C4-2B (cell line): ENCODE measurements at regions not wholly inside any gene's neighbourhood (a gene's known extent, or its start where the extent isn't known, plus 50 kb on each side); places are given as distances from the start of the nearest gene placed in this dataset.

ENCODE experiments used
- H3K27ac ChIP-seq: fragments of 450-650 bp; 2 replicates; pipeline ENCODE4 v1.5.1; 2017
- ZFX ChIP-seq: fragments of 450-650 bp; IDR thresholded peaks from 2 replicates; pipeline ENCODE4 v1.6.1; 2017
- TF ChIP-seq, protein P1 (sequence below): fragments of 450-650 bp; conservative IDR thresholded peaks from 2 replicates; pipeline ENCODE4 v1.5.1; 2017; ENCODE audit warnings: mild to moderate bottlenecking

DNA sequence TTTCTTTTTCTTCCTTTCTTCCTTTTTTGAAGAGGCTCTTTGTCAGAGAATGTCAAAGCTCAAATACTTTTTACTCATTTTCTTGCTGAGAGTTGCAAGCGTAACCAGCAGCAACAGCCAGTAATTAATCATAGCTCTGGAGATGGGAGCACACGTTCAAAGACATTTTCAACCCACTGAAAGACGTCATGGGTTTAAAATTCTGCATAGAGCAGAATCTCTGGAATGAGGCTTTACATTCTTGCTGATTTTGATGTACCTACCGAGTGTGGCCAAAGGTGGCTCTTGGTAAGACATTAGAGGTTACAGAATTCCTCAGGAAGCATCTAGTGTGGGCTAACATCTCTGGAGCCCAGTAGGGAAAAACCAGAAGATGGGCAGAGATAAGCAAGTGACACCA, 292.5 kb downstream of the MTX2 start:
- TF ChIP-seq ZFX = no peak
- TF ChIP-seq, protein P1, sequence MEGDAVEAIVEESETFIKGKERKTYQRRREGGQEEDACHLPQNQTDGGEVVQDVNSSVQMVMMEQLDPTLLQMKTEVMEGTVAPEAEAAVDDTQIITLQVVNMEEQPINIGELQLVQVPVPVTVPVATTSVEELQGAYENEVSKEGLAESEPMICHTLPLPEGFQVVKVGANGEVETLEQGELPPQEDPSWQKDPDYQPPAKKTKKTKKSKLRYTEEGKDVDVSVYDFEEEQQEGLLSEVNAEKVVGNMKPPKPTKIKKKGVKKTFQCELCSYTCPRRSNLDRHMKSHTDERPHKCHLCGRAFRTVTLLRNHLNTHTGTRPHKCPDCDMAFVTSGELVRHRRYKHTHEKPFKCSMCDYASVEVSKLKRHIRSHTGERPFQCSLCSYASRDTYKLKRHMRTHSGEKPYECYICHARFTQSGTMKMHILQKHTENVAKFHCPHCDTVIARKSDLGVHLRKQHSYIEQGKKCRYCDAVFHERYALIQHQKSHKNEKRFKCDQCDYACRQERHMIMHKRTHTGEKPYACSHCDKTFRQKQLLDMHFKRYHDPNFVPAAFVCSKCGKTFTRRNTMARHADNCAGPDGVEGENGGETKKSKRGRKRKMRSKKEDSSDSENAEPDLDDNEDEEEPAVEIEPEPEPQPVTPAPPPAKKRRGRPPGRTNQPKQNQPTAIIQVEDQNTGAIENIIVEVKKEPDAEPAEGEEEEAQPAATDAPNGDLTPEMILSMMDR = no peak

DNA sequence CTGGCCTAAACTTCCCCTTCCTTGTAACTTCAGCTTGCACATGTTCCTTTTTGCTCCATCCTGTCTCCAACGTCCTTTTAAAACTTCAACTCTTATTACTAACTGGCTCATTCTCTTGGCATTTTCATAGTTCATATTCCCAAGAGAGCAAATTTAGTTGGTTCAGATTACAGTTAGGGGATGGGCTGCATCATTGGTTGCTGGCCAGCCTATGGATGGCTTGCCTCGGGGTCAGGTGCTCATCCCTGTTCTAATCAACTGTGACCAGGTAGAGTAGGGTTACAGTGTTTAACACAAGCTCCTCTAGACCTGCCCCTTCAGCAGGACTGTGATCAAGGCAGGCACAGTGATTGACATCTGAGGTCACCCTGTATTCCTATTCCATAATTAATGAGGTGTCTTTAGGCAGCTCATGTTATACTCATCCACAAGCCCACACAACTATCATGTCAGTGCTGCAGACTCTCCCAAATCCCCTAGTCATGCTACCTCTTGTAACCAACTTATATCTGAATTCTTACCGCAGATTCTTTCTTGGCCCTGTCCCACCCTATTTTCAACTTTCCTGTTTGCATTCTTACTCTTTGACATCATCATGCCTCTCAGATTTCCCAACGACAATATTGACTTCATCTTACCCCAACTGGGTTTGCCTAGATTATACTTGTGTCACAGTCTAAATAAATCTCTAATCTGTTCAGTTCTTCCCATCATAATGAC, 293.3 kb downstream of the MTX2 start:
- no peak overlapping the region for H3K27ac ChIP-seq
- TF ChIP-seq, protein P1 = no peak
- no peak for TF ChIP-seq ZFX

More for the DNA sequence above, 292.5 kb downstream of the MTX2 start:
- H3K27ac ChIP-seq = no peak overlapping the region

DNA sequence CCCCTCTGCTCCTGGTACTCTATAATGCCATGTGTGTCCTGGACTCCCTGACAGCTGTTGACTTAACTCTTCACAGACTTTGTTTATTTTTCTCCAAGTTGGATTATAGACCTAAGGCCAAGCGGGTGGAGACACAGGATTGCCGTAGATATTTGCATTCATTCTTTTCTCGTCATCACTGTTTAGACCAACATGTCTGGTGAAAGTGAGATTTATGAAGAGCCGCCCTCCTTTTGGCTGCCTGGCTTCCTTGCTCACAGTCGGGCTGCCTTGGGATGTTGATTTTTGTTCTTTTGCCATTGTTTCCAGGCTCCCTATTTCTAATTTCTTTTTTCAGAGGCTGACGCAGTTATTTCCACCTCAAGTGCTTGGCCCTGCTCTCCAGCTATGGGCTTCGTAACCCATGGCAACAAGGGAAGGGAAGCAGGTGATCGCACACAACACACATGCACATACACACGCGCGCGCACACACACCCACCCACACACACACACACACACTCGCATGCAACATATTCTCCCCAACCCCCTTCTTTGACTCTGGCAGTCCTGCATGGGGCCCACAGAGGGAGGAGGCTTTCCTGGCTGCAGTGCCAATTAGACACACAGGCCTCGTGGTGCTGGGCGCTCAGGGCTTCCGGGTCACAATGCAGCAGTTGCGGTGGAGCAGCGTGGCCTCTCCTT, 296.5 kb downstream of the MTX2 start:
- H3K27ac ChIP-seq = no peak overlapping the region
- TF ChIP-seq, protein P1 = no peak
- TF ChIP-seq ZFX = no peak

DNA sequence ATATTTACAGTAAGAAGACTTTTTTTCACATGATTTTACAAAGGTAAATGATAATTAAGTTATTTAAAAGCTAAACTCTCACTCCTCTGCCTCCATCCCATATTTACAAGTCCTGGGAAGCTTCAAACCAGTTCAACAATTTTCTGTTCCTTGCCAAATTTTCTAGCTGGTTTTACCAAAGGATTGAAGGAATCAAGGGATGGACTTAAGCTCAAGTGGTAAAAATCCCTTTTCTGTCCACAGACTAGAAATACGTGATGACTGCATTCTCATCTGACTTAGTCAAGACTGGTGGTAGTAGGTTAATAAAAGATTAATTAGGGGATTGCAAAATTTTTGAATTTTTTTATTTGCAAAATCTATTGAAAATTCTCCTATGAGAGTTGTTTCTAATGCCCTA, 297.3 kb downstream of the MTX2 start:
- H3K27ac ChIP-seq = no peak overlapping the region
- no peak for TF ChIP-seq ZFX
- TF ChIP-seq, protein P1 = no peak

DNA sequence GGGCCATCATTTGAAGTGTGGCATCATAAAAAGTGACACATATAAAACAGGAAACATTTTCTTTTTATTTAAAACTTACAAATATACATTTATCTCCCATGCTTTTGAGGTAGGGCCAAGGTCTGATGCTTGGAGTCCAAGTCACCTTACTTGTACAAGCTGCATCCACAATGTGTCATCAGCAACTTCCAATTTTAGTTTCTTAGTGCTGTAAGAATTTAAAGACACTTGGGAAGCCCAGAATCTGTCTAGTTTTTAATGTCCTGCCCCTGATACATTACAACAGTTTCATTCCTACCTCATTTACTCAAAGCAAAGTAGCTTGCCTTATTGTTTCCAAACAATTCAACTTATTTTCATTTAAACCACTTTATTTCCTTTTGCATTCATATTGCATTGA, 297.7 kb downstream of the MTX2 start:
- TF ChIP-seq ZFX = no peak
- TF ChIP-seq, protein P1 = no peak
- H3K27ac ChIP-seq = no peak overlapping the region

DNA sequence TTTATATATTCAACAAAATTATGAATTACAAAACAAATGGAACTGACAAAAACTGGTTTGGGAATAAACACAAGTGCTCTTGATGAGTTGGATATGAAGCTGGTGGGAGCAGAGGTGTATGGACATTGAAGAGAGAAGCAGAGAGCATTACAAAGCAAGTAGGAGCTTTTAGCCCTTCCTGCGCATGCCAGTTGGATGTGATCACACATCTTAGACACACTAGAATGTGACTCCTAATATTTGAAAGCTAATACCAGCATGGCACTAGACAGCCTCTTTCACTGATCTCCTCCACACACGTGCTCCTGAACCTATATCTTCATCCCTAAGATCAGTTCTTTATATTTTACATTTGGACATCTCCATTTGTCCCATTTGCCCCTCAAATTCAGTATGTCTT, 298.1 kb downstream of the MTX2 start:
- TF ChIP-seq, protein P1 = no peak
- TF ChIP-seq ZFX = no peak
- H3K27ac ChIP-seq = no peak overlapping the region

DNA sequence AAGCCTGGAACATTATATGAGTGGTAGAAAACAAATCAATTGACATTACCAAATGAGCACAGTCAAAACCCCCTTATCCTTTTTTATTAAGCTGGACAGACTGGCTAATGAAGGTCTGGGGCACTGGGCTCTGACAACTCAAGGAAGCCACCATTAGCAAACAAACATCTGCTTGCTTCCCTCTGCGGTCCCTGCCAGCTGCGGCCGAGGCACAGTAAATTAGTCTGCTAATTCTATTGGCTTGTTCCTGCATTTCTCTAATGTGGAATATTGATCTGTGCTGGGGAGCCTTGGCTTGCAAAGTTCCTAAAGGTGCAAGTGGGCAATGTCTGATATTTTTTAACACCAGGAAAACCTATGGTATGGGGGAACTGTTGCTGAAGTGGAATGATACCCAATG, 300.3 kb downstream of the MTX2 start:
- no peak overlapping the region for H3K27ac ChIP-seq
- no peak for TF ChIP-seq ZFX
- TF ChIP-seq, protein P1 = no peak
